DMS79 (cell line): ENCODE measurements at regions not wholly inside any gene's neighbourhood (a gene's known extent, or its start where the extent isn't known, plus 50 kb on each side); places are given as distances from the start of the nearest gene placed in this dataset.
"Not testable (repeated sequence)": the region's sequence is repeated elsewhere in the genome, so short reads cannot be mapped to it uniquely, and the experiment has no call there.

Source experiments
- DNase-seq: peaks from one replicate; lab custom pipeline; 2025; lab: John Stamatoyannopoulos, UW

- DNase-seq = no peak
Observed at GRCh38 chr6:112579601-112580000, 232.5 kb downstream of the RFPL4B start.

GRCh38 chr6:112581015-112581414 is 233.9 kb downstream of the RFPL4B start:
- DNase-seq = no peak

- DNase-seq = no peak
Observed at GRCh38 chr6:112590326-112590725, 243.2 kb downstream of the RFPL4B start.

- DNase-seq = no peak
Observed at GRCh38 chr6:112591329-112591728, 244.2 kb downstream of the RFPL4B start.

GRCh38 chr6:112592159-112592558 is 245.0 kb downstream of the RFPL4B start:
- DNase-seq = no peak

- DNase-seq = no peak
Observed at GRCh38 chr6:112594886-112595594, 247.9 kb downstream of the RFPL4B start.

GRCh38 chr6:112595841-112596240 is 248.7 kb downstream of the RFPL4B start:
- no peak for DNase-seq

GRCh38 chr6:112597176-112597575 is 250.0 kb downstream of the RFPL4B start:
- no peak for DNase-seq

GRCh38 chr6:112600168-112600567 is 253.0 kb downstream of the RFPL4B start:
- DNase-seq = no peak

GRCh38 chr6:112603726-112604125 is 256.6 kb downstream of the RFPL4B start:
- DNase-seq = no peak

- no peak for DNase-seq
Observed at GRCh38 chr6:112606656-112607435, 259.7 kb downstream of the RFPL4B start.

- DNase-seq = not testable (repeated sequence)
Observed at GRCh38 chr6:112608925-112609324, 261.8 kb downstream of the RFPL4B start.

- DNase-seq = no peak
Observed at GRCh38 chr6:112613410-112613809, 266.3 kb downstream of the RFPL4B start.

- DNase-seq = no peak
Observed at GRCh38 chr6:112618849-112619248, 271.7 kb downstream of the RFPL4B start.

- DNase-seq = no peak
Observed at GRCh38 chr6:112620812-112621569, 273.9 kb downstream of the RFPL4B start.

GRCh38 chr6:112622036-112622435 is 274.9 kb downstream of the RFPL4B start:
- DNase-seq = no peak

GRCh38 chr6:112626468-112627082 is 279.4 kb downstream of the RFPL4B start:
- no peak for DNase-seq

- DNase-seq = no peak
Observed at GRCh38 chr6:112634376-112634775, 287.2 kb downstream of the RFPL4B start.

- no peak for DNase-seq
Observed at GRCh38 chr6:112636650-112637262, 289.6 kb downstream of the RFPL4B start.

- no peak for DNase-seq
Observed at GRCh38 chr6:112639391-112639831, 292.3 kb downstream of the RFPL4B start.

GRCh38 chr6:112640891-112641290 is 293.8 kb downstream of the RFPL4B start:
- no peak for DNase-seq

- DNase-seq = no peak
Observed at GRCh38 chr6:112649853-112650252, 302.7 kb downstream of the RFPL4B start.
